Fibroblast of peridontal ligament (primary cell): ENCODE measurements at regions not wholly inside any gene's neighbourhood (a gene's known extent, or its start where the extent isn't known, plus 50 kb on each side); places are given as distances from the start of the nearest gene placed in this dataset.
"Not testable (repeated sequence)": the region's sequence is repeated elsewhere in the genome, so short reads cannot be mapped to it uniquely, and the experiment has no call there.

Experiments
- DNase-seq: peaks from one replicate; pipeline ENCODE4 v3.0.0-alpha.2; 2010; ENCODE audit errors: extremely low read depth

GRCh38 chr6:19602434-19603013 lies 234.6 kb upstream of the ID4 start:
- no peak for DNase-seq

GRCh38 chr6:19603721-19604120 lies 233.4 kb upstream of the ID4 start:
- DNase-seq, result no peak

- no peak for DNase-seq
Measured at GRCh38 chr6:19605624-19606023, 231.5 kb upstream of the ID4 start.

- DNase-seq, result no peak
Measured at GRCh38 chr6:19608546-19608945, 228.6 kb upstream of the ID4 start.

GRCh38 chr6:19609972-19610641 lies 227.1 kb upstream of the ID4 start:
- no peak for DNase-seq

GRCh38 chr6:19612672-19613466 lies 224.3 kb upstream of the ID4 start:
- DNase-seq, result not testable (repeated sequence)

- no peak for DNase-seq
Measured at GRCh38 chr6:19613678-19614077, 223.5 kb upstream of the ID4 start.

GRCh38 chr6:19616022-19616421 lies 221.1 kb upstream of the ID4 start:
- no peak for DNase-seq

- no peak for DNase-seq
Measured at GRCh38 chr6:19632230-19632629, 204.9 kb upstream of the ID4 start.

- no peak for DNase-seq
Measured at GRCh38 chr6:19632786-19633185, 204.4 kb upstream of the ID4 start.

GRCh38 chr6:19635728-19636127 lies 201.4 kb upstream of the ID4 start:
- no peak for DNase-seq

GRCh38 chr6:19637010-19637409 lies 200.2 kb upstream of the ID4 start:
- no peak for DNase-seq

GRCh38 chr6:19638931-19639330 lies 198.2 kb upstream of the ID4 start:
- no peak for DNase-seq

- no peak for DNase-seq
Measured at GRCh38 chr6:19643287-19643686, 193.9 kb upstream of the ID4 start.

- DNase-seq, result no peak
Measured at GRCh38 chr6:19643713-19644112, 193.5 kb upstream of the ID4 start.

GRCh38 chr6:19655744-19656143 lies 181.4 kb upstream of the ID4 start:
- no peak for DNase-seq

- DNase-seq, result no peak
Measured at GRCh38 chr6:19660123-19660910, 176.9 kb upstream of the ID4 start.

- DNase-seq, result no peak
Measured at GRCh38 chr6:19662911-19663310, 174.3 kb upstream of the ID4 start.

GRCh38 chr6:19663479-19663878 lies 173.7 kb upstream of the ID4 start:
- no peak for DNase-seq

GRCh38 chr6:19664050-19664449 lies 173.1 kb upstream of the ID4 start:
- no peak for DNase-seq

GRCh38 chr6:19664878-19665612 lies 172.1 kb upstream of the ID4 start:
- DNase-seq, result peak; percentile 5

GRCh38 chr6:19665613-19665909 lies 171.6 kb upstream of the ID4 start:
- no peak for DNase-seq
